HG03442 (cell line): ENCODE measurements at regions not wholly inside any gene's neighbourhood (a gene's known extent, or its start where the extent isn't known, plus 50 kb on each side); places are given as distances from the start of the nearest gene placed in this dataset.
"Not testable (repeated sequence)": the region's sequence is repeated elsewhere in the genome, so short reads cannot be mapped to it uniquely, and the experiment has no call there.

Experiments
- ATAC-seq: cut with Tn5 transposase; IDR thresholded peaks from one replicate; pipeline ENCODE4 v1.9.1; 2021; ENCODE audit warnings: mild to moderate bottlenecking, moderate library complexity; ENCODE audit not compliant: unreplicated experiment

DNA sequence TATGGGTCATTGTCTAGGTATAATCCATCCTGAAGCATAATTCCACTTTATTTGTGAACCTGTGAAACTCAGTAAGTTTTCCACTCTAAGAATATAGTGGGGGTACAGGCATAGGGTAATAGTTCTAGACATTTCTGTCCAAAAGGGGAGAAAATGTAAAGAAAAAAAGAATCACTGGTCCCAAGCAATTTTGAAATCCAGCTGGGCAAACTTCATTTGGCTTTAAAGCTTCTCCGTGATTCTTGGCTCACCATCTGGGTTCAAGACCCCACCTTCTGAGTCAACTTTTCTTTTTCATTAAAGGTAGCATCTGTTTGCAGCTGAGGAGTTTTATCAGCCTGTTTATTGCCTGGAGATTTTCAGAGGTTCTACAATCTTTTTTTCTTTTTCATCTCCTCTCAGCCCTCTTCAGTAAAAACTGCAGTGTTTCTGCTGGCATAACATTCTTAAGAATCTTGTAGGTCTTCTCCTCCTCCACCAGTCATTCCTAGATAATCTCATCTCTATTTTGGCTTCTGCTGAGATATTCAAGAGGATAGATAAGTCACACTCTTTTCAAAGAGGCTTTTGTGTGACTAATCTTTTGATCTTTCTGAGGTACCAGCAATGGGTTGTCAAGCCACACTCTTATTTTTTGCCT lies 126.1 kb upstream of the PITX1 start:
- ATAC-seq = no peak

DNA sequence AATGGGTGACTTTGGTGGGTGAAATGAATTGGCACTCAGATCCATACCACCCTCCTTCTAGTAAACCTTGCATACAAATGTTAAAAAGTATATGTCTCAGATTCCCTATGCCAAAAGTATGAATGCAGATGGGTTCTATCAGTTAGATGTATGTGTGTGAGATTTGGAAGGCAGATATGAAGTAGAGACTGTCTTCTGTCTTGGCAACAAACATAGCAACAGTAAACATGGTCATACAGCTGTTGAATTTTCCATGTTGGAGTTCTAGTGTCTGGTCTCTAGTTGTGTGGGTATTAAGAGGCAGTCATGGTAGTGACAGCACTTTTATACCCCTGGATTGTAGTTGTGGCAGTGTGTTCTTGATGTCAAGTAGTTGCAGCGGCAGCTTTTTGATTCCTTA lies 125.6 kb upstream of the PITX1 start:
- no peak for ATAC-seq

GRCh38 chr5:135158982-135159381 lies 125.0 kb upstream of the PITX1 start:
- no peak for ATAC-seq

GRCh38 chr5:135158314-135158697 lies 124.3 kb upstream of the PITX1 start:
- ATAC-seq = no peak

GRCh38 chr5:135157421-135158313 lies 123.6 kb upstream of the PITX1 start:
- ATAC-seq = no peak

DNA sequence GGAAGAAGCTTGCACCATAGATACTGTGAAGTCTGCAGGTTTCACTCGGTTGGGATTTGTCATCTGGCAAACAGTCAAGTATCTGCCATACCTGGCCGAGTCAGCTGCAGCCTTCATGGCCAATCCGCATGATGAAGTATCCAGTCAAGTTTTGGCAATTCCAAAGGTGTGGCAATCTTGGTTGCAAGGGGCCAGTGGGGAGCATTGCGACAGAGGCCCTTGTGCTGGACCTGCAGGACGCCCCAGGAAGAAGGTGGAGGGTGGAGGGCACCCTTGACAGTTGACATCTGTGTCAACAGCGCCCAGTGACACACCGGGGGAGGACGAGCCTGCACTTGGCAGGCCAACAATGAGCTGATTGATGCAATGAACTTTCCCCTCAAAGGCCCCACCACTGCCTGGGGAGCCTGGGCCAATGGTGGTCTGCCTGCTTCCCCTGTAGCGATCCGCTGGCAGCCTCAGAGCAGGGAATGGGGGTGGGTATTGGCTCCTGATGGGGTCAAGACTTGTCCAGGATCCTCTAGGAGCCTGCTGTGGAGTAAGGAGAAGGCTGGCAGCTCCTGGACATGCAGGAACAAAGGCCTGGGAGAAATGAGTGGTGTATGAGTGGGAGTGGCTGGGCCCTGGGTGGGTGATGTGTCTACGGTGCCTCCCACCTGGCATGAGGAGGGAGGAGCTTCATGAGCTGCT lies 122.8 kb upstream of the PITX1 start:
- ATAC-seq = no peak

- ATAC-seq = no peak
These were observed 122.3 kb upstream of the PITX1 start for GRCh38 chr5:135156337-135156714.

DNA sequence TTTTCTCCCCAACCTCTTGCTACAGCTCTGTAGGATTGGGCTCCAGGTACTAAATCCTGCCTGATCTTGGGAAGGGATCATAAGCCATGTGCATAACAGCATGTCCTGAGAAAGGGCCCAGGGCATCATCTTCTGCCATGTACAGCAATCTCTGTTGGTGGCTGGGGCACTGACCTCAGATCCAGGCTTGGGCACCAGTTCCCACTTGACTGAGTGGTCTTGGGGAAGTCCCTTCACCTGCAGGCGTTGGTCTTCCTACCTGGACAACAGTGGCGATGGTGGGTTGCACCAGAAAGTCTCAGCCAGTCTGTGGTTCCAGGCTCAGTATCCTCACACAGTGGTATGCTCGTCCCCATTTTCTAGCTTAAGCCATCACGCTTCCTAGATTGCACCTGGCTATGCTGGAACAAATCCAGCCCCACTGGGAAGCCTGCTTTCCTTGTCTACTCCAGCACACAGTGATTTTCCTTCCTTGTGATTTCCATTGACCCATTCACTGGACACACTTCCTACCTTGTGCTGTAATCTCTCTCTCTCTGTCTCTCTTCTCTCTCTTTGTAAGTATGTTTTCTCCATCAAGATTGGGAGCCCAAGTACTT lies 121.7 kb upstream of the PITX1 start:
- no peak for ATAC-seq

GRCh38 chr5:135154961-135155360 lies 120.9 kb upstream of the PITX1 start:
- no peak for ATAC-seq

GRCh38 chr5:135154197-135154596 lies 120.2 kb upstream of the PITX1 start:
- ATAC-seq = no peak

DNA sequence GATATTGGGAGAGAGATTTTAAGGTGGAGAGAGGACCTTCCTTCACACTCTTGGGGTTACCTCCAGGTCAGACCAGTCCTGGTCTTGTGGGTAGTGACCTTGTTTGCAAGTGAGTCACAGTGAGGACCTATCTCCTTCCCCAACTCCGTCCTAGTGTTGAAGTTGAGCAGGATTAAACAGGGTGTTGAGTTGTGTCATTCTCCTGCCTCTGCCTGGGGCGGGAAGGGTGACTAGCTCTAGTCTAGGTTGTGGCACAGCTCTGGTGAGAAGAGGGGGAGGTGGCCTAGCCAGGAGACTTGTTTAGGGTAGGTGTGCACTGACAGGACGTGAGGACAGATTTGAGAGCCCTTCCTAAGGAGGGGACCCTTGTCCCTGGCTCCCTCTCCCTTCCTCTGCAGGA lies 119.6 kb upstream of the PITX1 start:
- no peak for ATAC-seq

DNA sequence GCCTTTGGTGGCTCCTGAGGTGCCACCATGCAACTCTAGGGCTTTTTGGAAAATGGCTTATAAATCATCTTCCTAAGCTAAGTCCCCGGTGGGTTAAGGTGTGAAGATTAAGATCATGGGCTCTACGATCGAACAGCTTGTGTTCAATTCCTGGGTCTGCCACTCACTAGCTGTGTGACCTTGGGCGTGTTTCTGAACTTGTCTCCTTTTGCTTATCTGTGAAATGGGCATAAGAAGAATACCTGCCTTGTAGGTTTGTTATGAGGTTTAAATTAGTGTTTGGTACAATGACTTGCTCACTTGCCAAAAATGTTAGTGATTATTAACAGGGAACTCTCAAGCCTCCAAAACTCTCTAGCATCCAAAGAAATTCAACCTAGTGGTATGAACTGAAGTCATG lies 119.2 kb upstream of the PITX1 start:
- no peak for ATAC-seq

DNA sequence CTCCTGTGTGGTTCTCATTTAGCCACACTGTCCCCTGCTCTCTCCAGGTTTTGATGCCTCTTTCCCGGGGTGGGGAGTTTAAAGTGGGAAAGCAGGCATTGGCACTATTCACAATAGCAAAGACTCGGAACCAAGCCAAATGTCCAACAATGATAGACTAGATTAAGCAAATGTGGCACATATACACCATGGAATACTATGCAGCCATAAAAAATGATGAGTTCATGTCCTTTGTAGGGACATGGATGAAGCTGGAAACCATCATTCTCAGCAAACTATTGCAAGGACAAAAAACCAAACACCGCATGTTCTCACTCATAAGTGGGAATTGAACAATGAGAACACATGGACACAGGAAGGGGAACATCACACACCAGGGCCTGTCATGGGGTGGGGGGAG lies 117.6 kb upstream of the PITX1 start:
- ATAC-seq = not testable (repeated sequence)

DNA sequence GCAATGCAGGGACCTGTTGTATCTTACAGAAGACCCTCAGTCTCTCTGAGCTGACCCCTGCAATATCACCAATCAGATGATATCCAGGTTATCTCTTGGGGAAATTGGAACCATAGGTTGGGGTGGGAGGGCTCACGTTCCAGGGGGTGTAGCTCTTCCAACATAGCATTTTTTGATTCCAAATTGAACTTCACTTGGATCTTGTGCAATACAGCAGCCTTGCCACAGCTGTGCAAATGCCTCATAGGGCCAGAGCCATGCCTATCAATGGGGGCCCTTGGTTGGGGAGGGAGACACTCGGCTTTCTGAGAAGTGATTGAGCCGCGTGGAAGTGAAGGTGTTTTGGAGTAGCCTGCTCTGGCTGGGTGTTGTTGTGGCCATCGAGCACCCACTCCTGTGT lies 117.2 kb upstream of the PITX1 start:
- ATAC-seq = no peak

DNA sequence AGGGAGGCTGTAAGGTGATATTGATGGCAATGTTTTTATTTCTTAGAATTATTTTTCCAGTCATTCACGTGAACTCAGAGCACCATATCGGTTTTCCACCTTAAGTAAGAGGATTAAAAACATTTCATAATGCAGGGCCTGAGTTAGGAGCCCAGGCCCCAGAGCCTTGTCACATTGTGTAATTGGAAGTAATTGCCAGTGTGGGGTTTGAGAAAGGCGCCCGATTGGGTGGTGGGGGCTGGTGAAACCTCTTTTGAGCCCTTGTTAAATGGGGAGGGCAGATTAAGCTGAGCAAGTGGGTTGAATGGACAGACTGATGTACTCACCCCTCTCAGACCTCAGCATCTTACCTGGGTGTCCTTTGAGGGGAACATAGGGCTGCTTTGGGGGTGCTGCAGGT lies 116.7 kb upstream of the PITX1 start:
- no peak for ATAC-seq

- ATAC-seq = no peak
These were observed 116.1 kb upstream of the PITX1 start for GRCh38 chr5:135149956-135150723.

DNA sequence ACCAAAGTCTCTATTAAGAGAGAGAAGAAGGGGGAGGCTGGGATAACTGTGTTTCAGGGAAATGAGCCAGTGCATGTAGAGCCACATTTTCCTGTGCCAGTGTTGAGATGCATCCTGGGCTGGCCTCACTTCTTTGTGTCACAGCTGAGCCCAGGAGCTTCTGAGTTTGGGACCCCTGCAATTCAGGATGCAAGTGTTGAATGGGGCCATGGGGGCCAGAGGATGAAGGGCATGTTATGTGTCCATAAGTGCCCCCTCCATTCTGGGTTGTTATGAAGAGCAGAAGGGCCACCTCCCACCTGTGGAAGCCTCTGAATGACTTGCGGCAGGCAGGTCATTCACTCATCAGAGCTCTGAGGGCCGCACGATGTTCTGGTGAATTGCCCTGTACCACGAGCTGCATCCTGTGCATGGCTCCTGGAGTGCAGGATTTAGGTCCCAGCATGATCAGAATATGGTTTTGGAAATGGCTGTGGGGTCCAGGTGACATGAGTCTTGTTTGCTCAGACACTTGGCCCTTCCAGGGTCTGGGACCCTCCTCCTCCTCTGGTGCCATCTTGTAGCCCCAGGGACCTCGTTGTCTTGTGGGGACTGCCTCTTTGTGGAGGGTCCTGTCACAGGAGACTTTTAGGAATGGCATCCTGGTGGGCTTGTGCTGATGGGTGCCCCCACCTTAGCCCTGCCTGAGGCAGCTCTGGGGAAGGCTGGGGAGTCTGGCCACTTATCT lies 115.4 kb upstream of the PITX1 start:
- ATAC-seq = no peak

DNA sequence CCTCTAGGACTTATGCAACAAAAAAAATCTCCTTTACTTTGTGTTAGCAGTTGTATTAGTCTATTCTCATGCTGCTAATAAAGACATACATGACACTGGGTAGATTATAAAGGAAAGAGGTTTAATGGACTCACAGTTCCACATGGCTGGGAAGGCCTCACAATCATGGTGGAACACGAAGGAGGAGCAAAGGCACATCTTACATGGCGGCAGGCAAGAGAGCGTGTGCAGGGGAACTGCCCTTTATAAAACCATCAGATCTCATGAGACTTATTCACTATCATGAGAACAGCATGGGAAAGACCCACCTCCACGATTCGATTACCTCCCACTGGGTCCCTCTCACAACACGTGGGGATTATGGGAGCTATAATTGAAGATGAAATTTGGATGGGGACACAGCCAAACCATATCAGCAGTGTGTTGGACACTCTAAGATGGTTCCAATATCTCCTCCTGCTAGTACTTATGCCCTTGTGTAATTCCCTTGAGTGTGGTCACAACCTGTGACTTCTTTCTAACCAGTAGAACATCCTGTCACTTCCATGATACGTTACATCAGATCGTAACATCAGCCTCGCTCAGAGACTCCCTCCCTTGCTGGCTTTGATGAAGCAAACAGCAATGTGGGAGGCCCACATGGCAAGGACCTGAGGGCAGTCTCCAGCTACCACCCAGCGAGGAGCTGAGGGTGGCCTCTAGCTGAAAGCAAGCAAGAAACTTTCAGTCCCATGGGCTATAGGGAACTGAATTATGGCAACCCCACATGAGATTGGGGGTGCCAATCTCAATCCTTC lies 113.5 kb upstream of the PITX1 start:
- ATAC-seq = no peak

- no peak for ATAC-seq
These were observed 112.0 kb upstream of the PITX1 start for GRCh38 chr5:135145985-135146384.
